GM19467 (cell line): ENCODE measurements at regions not wholly inside any gene's neighbourhood (a gene's known extent, or its start where the extent isn't known, plus 50 kb on each side); places are given as distances from the start of the nearest gene placed in this dataset.
"Not testable (repeated sequence)": the region's sequence is repeated elsewhere in the genome, so short reads cannot be mapped to it uniquely, and the experiment has no call there.

ENCODE experiments used
- ATAC-seq: cut with Tn5 transposase; IDR thresholded peaks from one replicate; pipeline ENCODE4 v1.9.1; 2021; ENCODE audit warnings: mild to moderate bottlenecking, moderate library complexity; ENCODE audit not compliant: unreplicated experiment

DNA sequence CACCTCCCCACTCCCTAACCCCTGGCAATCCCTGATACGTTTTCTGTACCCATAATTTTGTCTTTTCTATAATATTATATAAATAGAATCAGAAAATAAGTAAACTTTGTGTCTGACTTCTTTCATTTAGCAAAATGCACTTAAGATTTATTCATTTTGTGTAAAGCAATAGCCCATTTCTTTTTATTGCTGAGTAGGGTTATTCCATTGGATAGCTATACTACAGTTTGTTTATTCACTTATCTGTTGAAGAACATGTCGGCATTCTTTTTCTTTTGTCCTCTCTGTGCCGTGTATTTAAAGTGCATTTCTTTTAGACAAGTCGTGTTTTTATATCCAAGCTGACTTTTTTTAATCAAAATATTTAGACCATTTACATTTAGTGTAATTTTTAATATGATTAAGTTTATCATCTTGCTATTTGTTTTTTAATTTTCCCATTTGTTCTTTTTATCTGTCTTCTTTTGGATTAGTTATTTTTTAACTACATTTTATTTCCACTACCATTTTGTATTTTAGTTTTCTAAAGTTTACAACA, 176.4 kb upstream of the TSHZ3 start:
- ATAC-seq, result no peak

DNA sequence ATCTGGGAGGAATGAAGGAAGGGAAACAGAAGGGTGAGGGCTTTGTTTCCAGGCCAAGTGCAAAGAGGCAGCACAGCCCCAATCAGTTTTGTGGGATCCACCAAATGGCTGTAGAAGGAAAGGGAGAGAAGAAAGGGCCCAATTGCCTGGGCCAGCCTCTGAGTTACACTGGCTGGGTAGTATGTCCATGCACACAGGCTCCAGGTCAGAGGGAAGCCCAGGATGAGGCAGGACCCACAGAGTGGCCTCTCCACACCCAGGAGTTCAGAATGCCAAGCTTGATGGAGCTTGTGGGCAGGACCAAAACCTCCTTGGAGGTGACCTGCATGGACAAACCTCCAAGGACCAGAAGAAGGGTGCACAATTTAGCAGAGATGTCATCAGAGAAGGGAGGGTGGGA, 178.2 kb upstream of the TSHZ3 start:
- ATAC-seq, result no peak

- no peak for ATAC-seq
These were observed 179.0 kb upstream of the TSHZ3 start for GRCh38 chr19:31528261-31528660.

- ATAC-seq, result no peak
These were observed 179.9 kb upstream of the TSHZ3 start for GRCh38 chr19:31529121-31529520.

GRCh38 chr19:31530781-31531180, 181.5 kb upstream of the TSHZ3 start:
- no peak for ATAC-seq

DNA sequence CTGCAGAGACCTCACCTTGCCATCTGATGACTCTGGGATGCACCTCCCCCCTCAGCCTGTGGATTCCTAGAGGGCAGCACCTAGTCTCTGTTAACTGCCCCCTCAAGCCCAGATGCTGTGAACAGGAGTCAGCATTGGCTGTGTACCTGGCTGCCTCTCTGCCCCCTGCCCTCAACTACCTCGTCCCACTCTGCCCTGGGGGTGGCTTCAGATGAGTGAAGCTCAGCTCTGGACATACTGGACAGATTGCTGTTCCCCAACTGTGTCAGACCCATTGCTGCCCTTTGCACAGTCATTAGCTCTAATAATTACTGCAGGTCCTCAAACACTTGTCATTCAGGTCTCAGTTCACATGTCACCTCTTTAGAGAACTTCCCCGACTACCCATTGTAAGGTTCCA, 182.1 kb upstream of the TSHZ3 start:
- no peak for ATAC-seq

GRCh38 chr19:31532034-31532433, 182.8 kb upstream of the TSHZ3 start:
- no peak for ATAC-seq

- no peak for ATAC-seq
These were observed 183.9 kb upstream of the TSHZ3 start for GRCh38 chr19:31533114-31533513.

DNA sequence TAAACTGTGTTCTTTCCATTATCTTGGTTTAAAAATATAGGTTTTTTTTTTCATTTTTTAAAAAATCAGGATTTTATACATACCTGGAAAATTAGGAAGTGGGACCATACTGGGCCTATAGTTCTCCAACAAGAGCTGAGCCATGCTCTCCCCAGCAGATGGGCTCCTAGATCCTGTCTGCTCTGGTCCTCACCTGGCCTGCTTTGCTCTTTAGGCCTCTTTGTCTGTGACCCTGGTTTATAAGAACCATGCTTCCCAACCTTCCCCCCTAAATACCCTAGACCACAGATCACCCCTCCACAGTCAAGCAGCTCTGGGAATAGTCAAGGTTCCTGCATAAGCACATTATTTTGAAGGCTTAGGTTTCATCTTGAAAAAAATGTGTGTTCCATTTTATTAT, 185.0 kb upstream of the TSHZ3 start:
- no peak for ATAC-seq

DNA sequence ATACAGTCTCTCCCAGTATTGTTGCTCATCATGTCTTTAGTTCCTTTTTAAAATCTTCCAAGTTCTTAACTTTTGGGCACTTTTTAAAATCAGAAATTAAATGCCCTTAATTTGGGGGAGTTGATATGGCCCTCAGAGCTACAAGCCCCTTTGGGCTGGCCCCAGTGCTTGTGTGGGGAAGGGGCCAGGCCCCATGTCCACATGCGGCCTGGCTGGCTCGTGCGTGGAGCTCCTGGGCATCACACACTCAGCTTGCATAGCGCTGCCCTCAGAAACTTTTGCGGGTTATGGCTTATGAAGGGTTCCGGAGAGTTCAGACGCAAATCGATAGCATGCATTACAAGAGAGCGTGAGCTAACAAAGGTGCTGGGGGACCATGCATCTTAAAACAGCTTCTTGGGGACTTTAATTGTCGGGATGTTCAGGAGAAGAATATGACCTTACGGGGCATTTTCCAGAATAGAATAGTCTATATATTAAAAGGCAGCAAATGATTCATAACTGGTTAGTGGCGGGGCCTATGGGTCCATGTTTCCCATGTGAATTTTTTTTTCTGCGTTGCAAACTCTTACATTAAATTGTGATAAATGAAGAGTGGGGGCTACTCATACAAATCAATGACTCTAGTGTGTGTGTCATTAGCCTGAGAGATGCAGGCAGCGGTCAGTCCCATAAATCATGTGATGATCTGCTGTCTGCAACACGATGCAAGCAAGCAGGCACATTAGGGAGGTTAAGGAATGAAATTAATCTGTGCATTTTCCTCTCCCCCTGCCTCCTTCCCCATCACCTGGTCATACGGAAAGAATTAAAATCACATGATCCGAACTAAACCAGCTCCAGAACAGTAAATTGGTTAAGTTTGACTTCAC, 185.8 kb upstream of the TSHZ3 start:
- no peak for ATAC-seq

DNA sequence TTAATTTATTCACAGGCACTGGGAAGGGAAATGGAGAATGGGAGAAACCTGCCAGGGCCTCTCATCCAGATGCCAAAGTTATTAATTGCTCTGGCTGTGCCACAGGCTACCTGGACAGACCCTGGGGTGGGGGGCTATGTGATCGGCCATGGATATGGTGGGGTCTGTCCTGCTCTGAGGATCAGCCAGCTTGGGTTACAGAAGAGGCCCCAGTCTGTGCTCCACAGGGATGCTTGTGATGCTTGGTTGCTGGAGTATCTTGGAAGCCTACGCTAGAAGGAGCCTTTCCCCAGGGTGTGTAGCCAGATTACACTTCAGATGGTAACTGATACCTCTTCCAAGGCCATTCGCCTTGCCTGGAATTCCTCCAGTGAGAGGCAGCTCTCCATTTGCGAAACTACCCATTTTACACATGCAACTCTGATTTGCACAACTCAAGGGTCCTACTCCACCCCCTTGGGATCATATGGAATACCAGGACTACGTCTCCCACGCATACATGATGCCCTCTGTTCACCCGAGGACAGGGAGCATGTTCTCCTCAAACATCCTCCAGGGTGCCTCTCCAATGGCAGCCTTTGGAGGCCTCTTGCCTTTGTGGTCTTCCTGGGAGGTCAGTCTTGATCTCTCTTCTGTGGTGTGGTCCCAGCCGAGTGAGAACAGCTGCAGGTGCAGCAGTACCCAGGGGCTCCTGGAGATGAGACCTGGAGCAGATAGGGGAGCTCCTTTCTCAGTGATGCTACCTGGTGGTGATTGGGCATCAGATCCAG, 186.6 kb upstream of the TSHZ3 start:
- no peak for ATAC-seq

DNA sequence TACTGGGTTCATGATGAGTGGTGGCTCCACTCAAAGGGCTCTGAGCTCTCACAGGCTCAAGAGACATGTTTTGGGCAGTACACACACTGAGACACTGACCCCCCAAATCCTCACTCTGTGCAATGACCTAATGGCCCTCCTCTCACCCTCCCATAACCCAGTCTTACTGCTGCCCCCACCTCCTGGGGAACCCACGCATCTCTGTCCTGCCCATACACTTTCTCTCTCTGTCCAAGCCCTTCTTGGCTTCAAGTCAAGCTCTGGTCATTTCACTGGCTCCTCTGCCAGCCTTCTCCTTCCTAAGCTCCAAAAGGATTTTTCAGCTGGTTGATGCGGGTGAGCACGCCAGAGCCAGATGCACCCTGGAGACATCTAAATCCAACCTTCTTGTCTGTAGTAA, 187.9 kb upstream of the TSHZ3 start:
- ATAC-seq, result no peak

DNA sequence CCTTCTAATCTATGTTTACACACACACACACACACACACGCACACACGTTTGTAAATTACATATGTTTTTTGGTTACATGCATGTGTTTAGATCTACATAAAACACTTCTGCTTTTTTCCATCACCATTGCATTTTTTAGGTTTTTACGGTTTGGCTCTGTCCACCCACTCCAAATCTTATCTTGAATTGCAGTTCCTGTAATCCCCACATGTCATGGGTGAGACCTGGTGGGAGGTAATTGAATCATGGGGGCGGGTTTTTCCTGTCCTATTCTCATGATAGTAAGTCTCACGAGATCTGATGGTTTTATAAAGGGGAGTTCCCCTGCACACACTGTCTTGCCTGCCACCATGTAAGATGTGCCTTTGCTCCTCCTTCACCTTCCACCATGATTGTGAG, 188.7 kb upstream of the TSHZ3 start:
- not testable (repeated sequence) for ATAC-seq

DNA sequence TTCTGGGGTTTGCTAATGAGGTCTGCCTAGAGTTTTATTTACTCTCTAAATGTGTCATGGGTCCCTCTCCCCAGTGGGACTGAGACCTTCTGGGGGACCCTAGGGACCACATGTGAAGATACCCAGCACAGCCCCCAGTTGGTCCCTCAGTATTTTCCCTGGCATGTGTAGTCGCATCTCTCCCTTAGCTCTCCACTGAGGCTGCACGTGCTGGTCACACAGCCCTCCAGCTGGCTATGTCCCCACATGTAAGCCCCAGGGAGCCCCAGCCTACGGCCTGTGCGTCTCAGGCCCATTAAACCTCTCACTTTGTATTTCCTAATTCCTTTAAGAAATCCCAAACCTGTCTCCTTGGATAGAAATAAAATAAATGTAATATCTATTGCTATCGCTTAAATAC, 189.6 kb upstream of the TSHZ3 start:
- no peak for ATAC-seq

DNA sequence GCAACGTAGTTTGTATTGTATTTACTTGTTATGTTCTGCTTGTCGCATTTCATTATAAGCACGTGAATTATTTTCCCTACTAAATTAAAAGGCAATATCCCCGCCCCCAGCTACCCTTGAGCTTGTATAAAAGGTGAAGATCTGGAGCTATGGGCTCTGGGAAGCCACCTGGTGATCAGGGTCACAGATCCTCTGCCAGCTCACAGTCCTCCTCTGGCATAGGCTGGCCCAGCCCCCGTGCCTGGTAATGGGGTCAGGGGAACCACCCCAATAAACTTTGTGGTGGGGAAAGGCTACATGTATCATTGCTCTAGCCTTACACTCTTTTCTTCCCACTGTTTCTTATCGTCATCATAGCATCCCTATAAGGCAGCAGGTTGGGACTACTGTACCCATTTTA, 190.2 kb upstream of the TSHZ3 start:
- ATAC-seq, result no peak

DNA sequence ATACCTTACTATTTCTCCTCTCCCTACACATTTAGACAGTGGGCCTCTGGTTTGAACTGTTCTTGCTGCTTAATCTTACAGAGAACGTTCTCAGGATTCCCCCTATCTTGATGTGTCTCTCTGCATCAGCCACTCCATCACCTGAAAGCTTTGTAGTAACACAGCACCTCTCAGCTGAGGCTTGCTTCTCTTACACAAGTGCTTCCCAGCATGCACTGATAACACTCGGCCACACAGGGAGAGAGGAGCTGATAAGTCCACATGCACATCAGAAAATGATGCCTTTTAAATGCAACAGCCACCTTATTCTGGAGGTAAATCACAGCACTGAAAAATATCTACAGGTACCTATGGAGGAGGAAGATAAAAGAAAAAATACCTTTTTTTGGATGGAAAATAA, 192.2 kb upstream of the TSHZ3 start:
- ATAC-seq, result no peak

GRCh38 chr19:31543456-31543855, 194.2 kb upstream of the TSHZ3 start:
- ATAC-seq, result no peak

DNA sequence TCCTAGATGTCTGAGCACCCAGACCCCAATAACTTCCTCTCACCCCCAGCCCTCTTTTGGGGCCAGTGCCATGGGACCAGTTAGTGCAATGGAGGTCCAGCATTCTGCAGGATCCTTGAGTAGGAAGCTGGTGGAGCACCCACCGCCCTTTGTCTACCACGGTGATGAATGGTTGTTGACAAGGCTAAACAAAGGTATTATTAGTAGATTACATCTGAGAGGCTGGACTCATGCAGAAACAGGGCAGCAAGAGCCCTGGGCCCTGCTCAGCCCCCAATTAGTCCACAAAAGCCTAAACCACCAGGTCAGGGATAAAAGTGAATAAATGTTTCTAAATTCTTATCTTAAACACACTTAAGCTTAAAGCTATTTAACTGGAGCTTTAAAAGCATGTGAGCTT, 196.5 kb upstream of the TSHZ3 start:
- no peak for ATAC-seq

DNA sequence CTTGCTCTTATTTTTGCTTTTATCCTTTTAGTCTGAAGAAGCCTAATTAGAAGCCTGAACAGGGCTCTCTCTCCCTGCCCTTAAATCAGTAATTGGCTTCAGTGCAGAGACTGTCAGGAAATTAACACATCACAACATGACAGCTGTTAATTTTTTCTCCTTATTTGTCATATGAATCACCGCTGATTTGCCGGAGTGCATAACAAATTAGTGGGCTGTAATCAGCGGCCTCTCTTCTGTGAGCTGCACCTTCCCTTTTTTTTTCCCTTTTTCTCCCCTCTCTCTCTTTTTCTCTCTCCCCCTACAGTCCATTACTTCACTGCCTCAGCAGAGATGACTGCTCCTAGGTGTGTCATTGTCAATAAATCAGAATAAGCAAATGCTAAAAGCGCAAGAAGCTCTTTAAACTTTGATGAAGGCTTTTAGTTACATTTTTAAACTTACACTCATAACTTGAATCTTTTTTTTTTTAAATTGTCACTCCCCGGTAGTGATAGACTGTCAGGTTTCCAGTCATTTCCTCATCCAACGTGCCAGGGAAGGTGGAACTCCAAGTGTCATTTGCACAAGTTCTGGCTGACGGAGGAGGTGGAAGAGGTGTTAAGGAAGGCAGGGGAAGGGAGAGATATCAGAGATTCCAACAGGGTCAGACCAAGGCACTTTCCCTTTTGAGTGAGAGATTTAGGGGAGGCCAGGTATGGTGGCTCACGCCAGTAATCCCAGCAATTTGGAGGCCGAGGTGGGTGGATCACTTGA, 197.1 kb upstream of the TSHZ3 start:
- no peak for ATAC-seq

- ATAC-seq, result no peak
These were observed 199.7 kb upstream of the TSHZ3 start for GRCh38 chr19:31548941-31549340.

- no peak for ATAC-seq
These were observed 204.0 kb upstream of the TSHZ3 start for GRCh38 chr19:31553112-31553845.
